ENCODE measurements at regions not wholly inside any gene's neighbourhood (a gene's known extent, or its start where the extent isn't known, plus 50 kb on each side); places are given as distances from the start of the nearest gene placed in this dataset.
"Not testable (repeated sequence)": the region's sequence is repeated elsewhere in the genome, so short reads cannot be mapped to it uniquely, and the experiment has no call there.

DNA sequence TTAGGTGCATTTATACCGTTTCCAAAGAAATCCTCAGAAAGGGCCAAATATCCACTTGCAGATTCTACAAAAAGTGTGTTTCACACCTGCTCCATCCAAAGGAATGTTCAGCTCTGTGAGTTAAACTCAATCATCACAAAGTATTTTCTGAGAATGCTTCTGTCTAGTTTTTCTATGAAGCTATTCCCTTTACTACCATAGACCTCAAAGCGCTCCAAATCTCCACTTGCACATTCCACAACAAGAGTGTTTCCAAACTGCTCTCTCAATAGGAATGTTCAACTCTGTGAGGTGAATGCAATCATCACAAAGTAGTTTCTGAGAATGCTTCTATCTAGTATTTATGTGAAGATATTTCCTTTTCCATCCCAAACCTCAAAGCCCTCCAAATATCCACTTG lies 412.7 kb upstream of the WSB1 start:
- DNase-seq = not testable (repeated sequence)

DNA sequence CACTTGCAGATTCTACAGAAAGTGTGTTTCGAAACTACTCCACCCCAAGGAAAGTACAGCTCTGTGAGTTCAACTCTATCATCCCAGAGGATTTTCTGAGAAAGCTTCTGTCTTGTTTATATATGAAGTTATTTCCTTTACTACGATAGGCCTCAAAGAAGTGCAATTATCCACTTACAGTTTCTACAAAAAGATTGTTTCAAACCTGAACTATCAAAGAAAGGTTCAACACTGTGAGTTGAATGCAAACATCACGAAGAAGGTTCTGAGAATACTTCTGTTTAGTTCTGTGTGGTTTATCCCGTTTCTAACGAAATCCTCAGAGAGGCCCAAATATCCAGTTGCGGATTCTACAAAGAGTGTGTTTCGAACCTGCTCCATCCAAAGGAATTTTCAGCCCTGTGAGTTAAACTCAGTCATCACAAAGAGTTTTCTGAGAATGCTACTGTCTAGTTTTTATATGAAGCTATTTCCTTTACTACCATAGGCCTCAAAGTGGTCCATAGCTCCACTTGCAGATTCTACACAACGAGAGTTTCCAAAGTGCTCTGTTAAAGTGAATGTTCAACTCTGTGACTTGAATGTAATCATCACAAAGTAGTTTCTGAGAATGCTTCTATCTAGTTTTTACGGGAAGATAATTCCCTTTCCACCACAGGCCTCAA lies 411.7 kb upstream of the WSB1 start:
- not testable (repeated sequence) for DNase-seq

DNA sequence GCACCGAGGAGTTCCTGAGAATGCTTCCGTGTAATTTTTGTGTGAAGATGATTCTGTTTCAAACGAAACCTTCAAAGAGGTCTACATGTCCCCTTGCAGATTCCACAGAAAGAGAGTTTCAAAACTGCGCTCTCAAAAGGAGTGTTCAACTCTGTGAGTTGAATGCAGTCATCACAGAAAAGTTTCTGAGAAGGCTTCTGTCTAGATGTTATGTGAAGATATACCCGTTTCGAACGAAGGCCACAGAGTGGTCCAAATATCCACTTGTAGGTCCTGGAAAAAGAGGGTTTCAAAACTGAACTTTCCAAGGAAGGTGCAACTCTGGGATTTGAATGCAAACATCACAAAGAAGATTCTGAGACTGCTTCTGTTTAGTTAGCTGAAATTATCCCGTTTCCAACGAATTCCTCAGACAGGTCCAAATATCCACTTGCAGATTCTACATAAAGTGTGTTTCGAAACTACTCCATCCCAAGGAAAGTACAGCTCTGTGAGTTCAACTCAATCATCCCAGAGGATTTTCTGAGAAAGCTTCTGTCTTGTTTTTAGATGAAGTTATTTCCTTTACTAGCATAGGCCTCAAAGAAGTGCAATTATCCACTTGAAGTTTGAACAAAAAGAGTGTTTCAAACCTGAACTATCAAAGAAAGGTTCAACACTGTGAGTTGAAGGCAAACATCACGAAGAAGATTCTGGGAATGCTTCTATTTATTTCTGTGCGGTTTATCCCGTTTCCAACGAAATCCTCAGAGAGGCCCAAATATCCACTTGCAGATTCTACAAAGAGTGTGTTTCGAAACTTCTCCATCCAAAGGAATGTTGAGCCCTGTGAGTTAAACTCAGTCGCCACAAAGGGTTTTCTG lies 409.8 kb upstream of the WSB1 start:
- not testable (repeated sequence) for DNase-seq

DNA sequence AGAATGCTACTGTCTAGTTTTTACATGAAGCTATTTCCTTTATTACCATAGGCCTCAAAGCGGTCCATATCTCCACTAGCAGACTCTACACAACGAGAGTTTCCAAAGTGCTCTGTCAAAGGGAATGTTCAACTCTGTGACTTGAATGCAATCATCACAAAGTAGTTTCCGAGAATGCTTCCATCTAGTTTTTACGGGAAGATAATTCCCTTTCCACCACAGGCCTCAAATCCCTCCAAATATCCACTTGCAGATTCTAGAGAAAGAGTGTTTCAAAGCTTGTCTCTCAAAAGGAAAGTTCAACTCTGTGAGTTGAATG lies 409.2 kb upstream of the WSB1 start:
- DNase-seq = not testable (repeated sequence)

DNA sequence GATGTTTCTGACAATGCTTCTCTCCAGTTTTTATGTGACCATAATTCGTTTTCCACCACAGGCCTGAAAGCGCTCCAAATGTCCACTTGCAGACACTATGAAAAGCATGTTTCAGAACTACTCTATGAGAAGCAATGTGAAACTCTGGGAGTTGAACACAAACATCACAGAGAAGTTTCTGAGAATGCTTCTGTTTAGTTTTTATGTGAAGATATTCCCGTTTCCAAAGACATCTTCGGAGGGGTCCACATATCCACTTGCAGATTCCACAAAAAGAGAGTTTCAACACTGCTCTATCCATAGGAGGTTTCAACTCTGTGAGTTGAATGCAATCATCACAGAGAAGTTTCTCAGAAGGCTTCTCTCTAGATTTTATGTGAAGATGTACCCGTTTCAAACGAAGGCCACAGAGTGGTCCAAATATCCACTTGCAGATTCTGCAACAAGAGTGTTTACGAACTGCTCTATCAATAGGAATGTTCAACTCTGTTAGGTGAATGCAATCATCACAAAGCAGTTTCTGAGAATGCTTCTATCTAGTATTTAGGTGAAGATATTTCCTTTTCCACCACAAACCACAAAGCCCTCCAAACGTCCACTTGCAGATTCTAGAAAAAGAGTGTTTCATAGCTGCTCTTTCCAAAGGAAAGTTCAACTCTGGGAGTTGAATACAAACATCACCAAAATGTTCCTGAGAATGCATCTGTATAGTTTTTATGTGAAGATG lies 408.5 kb upstream of the WSB1 start:
- peak in 1 of 2 donors; percentile 18 for DNase-seq
